Brain microvascular endothelial cell (primary cell): ENCODE measurements at regions not wholly inside any gene's neighbourhood (a gene's known extent, or its start where the extent isn't known, plus 50 kb on each side); places are given as distances from the start of the nearest gene placed in this dataset.
A peak's percentile ranks its signal among the peaks of the same experiment; 100 is the strongest.

ENCODE experiments used
- DNase-seq: peaks from one replicate; pipeline ENCODE4 v3.0.0-alpha.2; 2020
- H3K27ac ChIP-seq: fragments of 250-450 bp; sonication (Bioruptor Pico); 2 replicates; pipeline ENCODE4 v1.5.1; 2020; ENCODE audit warnings: mild to moderate bottlenecking, moderate library complexity
- H3K27me3 ChIP-seq: fragments of 250-450 bp; sonication (Bioruptor Pico); replicated peaks from 2 replicates; pipeline ENCODE4 v1.5.1; 2020; ENCODE audit warnings: mild to moderate bottlenecking
- H3K36me3 ChIP-seq: fragments of 250-450 bp; sonication (Bioruptor Pico); replicated peaks from 2 replicates; pipeline ENCODE4 v1.5.1; 2020; ENCODE audit warnings: mild to moderate bottlenecking
- H3K4me3 ChIP-seq: 2 replicates; pipeline ENCODE4 v1.5.1; 2011; ENCODE audit warnings: low read depth, mild to moderate bottlenecking, control low read depth, low read length, moderate library complexity
- CTCF ChIP-seq: IDR thresholded peaks from 2 replicates; pipeline ENCODE4 v1.5.1; 2011; ENCODE audit warnings: low read depth, mild to moderate bottlenecking, moderate library complexity, low read length, control low read depth, inconsistent platforms; ENCODE audit errors: missing control alignments
- in situ Hi-C: cut with HindIII; loops from 2 replicates; pipeline ENCODE4 v1.10.0; 2017; ENCODE audit warnings: low sequenced_read_pairs, low pct_ligation_motif_present

GRCh38 chr1:80251171-80251570 is 1244.6 kb upstream of the ADGRL4 start:
- Histone ChIP-seq H3K27ac (no peak overlapping the region), H3K27me3 (no peaks in the 10 kb centered on the region), H3K36me3 (no peaks in the 10 kb centered on the region), H3K4me3 (no peak overlapping the region)
- DNase-seq, result no peak
- no peak for TF ChIP-seq CTCF
- in situ Hi-C loops, result no loop called here

GRCh38 chr1:80250573-80251168 is 1244.1 kb upstream of the ADGRL4 start:
- DNase-seq, result no peak
- no peak overlapping the region for H3K27ac ChIP-seq
- no peaks in the 10 kb centered on the region for H3K36me3 ChIP-seq
- in situ Hi-C loops, result no loop called here
- H3K27me3 ChIP-seq, result no peaks in the 10 kb centered on the region
- H3K4me3 ChIP-seq, result no peak overlapping the region
- no peak for TF ChIP-seq CTCF

GRCh38 chr1:80249699-80250098 is 1243.2 kb upstream of the ADGRL4 start:
- no peaks in the 10 kb centered on the region for H3K36me3 ChIP-seq
- no peak for DNase-seq
- H3K4me3 ChIP-seq, result no peak overlapping the region
- H3K27ac ChIP-seq, result no peak overlapping the region
- TF ChIP-seq CTCF, result no peak
- in situ Hi-C loops, result no loop called here
- no peaks in the 10 kb centered on the region for H3K27me3 ChIP-seq

GRCh38 chr1:80248886-80249285 is 1242.4 kb upstream of the ADGRL4 start:
- Histone ChIP-seq H3K27ac (no peak overlapping the region), H3K27me3 (no peaks in the 10 kb centered on the region), H3K36me3 (no peaks in the 10 kb centered on the region), H3K4me3 (no peak overlapping the region)
- peak; percentile 34 for DNase-seq
- in situ Hi-C loops, result no loop called here
- TF ChIP-seq CTCF, result no peak

- Histone ChIP-seq H3K4me3 (no peak overlapping the region), H3K27ac (no peak overlapping the region), H3K36me3 (no peaks in the 10 kb centered on the region), H3K27me3 (no peaks in the 10 kb centered on the region)
- in situ Hi-C loops, result no loop called here
- no peak for DNase-seq
- no peak for TF ChIP-seq CTCF
Measured at GRCh38 chr1:80245813-80246212, 1239.3 kb upstream of the ADGRL4 start.

GRCh38 chr1:80244372-80244771 is 1237.8 kb upstream of the ADGRL4 start:
- Histone ChIP-seq H3K4me3 (no peak overlapping the region), H3K27me3 (no peaks in the 10 kb centered on the region), H3K36me3 (no peaks in the 10 kb centered on the region), H3K27ac (no peak overlapping the region)
- in situ Hi-C loops, result no loop called here
- TF ChIP-seq CTCF, result no peak
- DNase-seq, result no peak
